Peyer's patch (tissue), 4 donors: ENCODE measurements at regions not wholly inside any gene's neighbourhood (a gene's known extent, or its start where the extent isn't known, plus 50 kb on each side); places are given as distances from the start of the nearest gene placed in this dataset.

Experiments
- CTCF ChIP-seq, 6 experiments: fragments of 450-650 bp in 4 of 6; fragments of 200-600 bp in 2 of 6; sonication (generic) in 1 of 6; IDR thresholded peaks; one replicate each; pipeline ENCODE4 v1.5.1; 2017 to 2019; ENCODE audit warnings: antibody characterized with exemption in 6 of 6, mild to moderate bottlenecking in 3 of 6, moderate library complexity in 1 of 6
- POLR2A ChIP-seq, 2 donors: fragments of 450-650 bp; IDR thresholded peaks; one replicate each; pipeline ENCODE4 v1.5.1; 2017; ENCODE audit warnings: antibody characterized with exemption in 2 of 2, mild to moderate bottlenecking in 2 of 2, moderate library complexity in 2 of 2

DNA sequence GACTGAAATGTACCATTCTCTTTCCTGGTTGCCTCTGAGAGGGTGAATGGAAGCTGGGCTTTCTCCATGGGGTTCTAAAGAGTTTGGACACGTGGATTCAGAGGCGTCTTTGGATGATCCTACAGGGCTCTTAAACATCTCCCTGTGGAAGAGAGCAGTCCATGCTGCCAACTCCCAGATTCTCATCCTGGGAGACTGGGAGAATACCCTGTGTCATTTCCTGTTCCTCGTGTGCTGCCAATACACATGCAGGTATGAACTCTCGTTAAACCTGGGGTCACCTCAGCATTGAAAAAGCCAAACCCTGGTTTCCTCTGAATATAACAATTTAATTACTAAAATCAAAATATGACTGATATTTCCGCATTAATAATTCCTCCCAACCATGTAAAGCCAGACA lies 73.3 kb upstream of the NT5C1B start:
- TF ChIP-seq CTCF (IDR thresholded peaks at IDR 0.05): no peak
- no peak for TF ChIP-seq POLR2A (IDR thresholded peaks at IDR 0.05)
